Ovary (tissue), 3 donors: ENCODE measurements at regions not wholly inside any gene's neighbourhood (a gene's known extent, or its start where the extent isn't known, plus 50 kb on each side); places are given as distances from the start of the nearest gene placed in this dataset.

ENCODE experiments used
- EP300 ChIP-seq: sonication (generic); formaldehyde crosslinking; IDR thresholded peaks from one replicate; pipeline ENCODE4 v1.6.1; 2017; ENCODE audit warnings: antibody characterized with exemption
- POLR2A ChIP-seq: fragments of 450-650 bp; IDR thresholded peaks from one replicate; pipeline ENCODE4 v1.6.1; 2017; ENCODE audit warnings: antibody characterized with exemption, mild to moderate bottlenecking, moderate library complexity
- TF ChIP-seq, protein P1 (sequence below), 3 donors: fragments of 450-650 bp in 2 of 3; fragments of 200-600 bp in 1 of 3; IDR thresholded peaks; one replicate each; pipeline versions ENCODE4 v1.5.1 to v1.8.0; 2016 to 2022; ENCODE audit warnings: antibody characterized with exemption in 3 of 3, mild to moderate bottlenecking in 1 of 3
- donor health status: DM: no; HTN: no; CAD: no.

DNA sequence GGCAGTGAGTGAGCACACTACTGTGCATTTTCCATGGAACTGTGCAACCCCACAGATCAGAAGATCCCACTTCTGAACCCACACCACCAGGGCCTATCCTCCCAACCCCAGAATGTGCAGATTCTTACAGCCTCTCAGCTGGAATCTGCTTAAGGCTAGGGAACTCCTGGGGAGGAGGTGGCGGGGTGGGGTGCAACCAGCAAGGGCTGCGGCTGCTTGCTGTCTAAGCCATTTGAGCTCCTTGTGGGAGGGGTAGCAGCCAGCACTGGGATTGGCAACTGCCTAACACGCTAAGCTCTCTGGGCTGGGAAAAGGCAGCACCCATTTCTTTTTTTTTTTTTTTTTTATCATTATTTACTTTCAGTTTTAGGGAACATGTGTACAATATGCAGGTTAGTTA, 353.3 kb downstream of the RAB28 start:
- TF ChIP-seq EP300 (no peak), POLR2A (no peak)
- TF ChIP-seq, protein P1, sequence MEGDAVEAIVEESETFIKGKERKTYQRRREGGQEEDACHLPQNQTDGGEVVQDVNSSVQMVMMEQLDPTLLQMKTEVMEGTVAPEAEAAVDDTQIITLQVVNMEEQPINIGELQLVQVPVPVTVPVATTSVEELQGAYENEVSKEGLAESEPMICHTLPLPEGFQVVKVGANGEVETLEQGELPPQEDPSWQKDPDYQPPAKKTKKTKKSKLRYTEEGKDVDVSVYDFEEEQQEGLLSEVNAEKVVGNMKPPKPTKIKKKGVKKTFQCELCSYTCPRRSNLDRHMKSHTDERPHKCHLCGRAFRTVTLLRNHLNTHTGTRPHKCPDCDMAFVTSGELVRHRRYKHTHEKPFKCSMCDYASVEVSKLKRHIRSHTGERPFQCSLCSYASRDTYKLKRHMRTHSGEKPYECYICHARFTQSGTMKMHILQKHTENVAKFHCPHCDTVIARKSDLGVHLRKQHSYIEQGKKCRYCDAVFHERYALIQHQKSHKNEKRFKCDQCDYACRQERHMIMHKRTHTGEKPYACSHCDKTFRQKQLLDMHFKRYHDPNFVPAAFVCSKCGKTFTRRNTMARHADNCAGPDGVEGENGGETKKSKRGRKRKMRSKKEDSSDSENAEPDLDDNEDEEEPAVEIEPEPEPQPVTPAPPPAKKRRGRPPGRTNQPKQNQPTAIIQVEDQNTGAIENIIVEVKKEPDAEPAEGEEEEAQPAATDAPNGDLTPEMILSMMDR (IDR thresholded peaks at IDR 0.05), result no peak
